ENCODE measurements at regions not wholly inside any gene's neighbourhood (a gene's known extent, or its start where the extent isn't known, plus 50 kb on each side); places are given as distances from the start of the nearest gene placed in this dataset.

DNA sequence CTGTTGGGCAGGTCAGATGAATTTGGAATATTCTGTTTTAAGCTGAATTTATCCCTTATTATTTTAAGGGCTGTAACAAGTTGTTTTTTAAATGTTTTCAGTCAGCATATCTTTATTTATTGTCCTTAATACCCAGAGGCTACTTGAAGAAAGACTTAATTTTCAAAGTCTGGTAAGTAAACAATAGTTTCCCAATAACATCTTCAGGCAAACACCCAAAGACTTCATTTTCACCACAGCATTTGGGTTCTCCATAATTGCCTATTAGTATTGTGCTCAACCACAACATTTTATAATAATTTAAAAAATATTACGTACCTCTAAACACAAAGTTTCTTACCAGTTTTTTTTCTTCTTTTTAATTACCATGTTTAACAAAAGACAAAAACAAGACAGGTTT lies 60.0 kb upstream of the MKLN1 start:
- TF ChIP-seq, protein P1, sequence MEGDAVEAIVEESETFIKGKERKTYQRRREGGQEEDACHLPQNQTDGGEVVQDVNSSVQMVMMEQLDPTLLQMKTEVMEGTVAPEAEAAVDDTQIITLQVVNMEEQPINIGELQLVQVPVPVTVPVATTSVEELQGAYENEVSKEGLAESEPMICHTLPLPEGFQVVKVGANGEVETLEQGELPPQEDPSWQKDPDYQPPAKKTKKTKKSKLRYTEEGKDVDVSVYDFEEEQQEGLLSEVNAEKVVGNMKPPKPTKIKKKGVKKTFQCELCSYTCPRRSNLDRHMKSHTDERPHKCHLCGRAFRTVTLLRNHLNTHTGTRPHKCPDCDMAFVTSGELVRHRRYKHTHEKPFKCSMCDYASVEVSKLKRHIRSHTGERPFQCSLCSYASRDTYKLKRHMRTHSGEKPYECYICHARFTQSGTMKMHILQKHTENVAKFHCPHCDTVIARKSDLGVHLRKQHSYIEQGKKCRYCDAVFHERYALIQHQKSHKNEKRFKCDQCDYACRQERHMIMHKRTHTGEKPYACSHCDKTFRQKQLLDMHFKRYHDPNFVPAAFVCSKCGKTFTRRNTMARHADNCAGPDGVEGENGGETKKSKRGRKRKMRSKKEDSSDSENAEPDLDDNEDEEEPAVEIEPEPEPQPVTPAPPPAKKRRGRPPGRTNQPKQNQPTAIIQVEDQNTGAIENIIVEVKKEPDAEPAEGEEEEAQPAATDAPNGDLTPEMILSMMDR (IDR thresholded peaks at IDR 0.05 in 2 of 3, conservative IDR thresholded peaks at IDR 0.05 in 1 of 3; ENCODE audit: borderline replicate concordance in 1 of 3, insufficient read depth in 1 of 3, low read depth in 2 of 3, low read length in 2 of 3), result no peak
- TF ChIP-seq RAD21 (IDR thresholded peaks at IDR 0.05; ENCODE audit: low read depth) (no peak), POLR2AphosphoS5 (IDR thresholded peaks at IDR 0.05; ENCODE audit: low read depth, low read length) (no peak), SRF (IDR thresholded peaks at IDR 0.05; ENCODE audit: low read depth) (no peak), POLR2A (IDR thresholded peaks at IDR 0.05; ENCODE audit: borderline replicate concordance, extremely low read depth, insufficient read depth, insufficient read length) (no peak), EZH2phosphoT487 (IDR thresholded peaks at IDR 0.05; ENCODE audit: borderline replicate concordance) (no peak)
- TF ChIP-seq, protein P2, sequence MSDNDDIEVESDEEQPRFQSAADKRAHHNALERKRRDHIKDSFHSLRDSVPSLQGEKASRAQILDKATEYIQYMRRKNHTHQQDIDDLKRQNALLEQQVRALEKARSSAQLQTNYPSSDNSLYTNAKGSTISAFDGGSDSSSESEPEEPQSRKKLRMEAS (IDR thresholded peaks at IDR 0.05), result no peak
- TF ChIP-seq, protein P3, sequence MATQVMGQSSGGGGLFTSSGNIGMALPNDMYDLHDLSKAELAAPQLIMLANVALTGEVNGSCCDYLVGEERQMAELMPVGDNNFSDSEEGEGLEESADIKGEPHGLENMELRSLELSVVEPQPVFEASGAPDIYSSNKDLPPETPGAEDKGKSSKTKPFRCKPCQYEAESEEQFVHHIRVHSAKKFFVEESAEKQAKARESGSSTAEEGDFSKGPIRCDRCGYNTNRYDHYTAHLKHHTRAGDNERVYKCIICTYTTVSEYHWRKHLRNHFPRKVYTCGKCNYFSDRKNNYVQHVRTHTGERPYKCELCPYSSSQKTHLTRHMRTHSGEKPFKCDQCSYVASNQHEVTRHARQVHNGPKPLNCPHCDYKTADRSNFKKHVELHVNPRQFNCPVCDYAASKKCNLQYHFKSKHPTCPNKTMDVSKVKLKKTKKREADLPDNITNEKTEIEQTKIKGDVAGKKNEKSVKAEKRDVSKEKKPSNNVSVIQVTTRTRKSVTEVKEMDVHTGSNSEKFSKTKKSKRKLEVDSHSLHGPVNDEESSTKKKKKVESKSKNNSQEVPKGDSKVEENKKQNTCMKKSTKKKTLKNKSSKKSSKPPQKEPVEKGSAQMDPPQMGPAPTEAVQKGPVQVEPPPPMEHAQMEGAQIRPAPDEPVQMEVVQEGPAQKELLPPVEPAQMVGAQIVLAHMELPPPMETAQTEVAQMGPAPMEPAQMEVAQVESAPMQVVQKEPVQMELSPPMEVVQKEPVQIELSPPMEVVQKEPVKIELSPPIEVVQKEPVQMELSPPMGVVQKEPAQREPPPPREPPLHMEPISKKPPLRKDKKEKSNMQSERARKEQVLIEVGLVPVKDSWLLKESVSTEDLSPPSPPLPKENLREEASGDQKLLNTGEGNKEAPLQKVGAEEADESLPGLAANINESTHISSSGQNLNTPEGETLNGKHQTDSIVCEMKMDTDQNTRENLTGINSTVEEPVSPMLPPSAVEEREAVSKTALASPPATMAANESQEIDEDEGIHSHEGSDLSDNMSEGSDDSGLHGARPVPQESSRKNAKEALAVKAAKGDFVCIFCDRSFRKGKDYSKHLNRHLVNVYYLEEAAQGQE (IDR thresholded peaks at IDR 0.05; ENCODE audit: low read depth), result no peak
